Posterior cingulate gyrus (tissue), 11 donors: ENCODE measurements at regions not wholly inside any gene's neighbourhood (a gene's known extent, or its start where the extent isn't known, plus 50 kb on each side); places are given as distances from the start of the nearest gene placed in this dataset.
A peak's percentile ranks its signal among the peaks of the same experiment; 100 is the strongest.

Experiments used
- DNase-seq, 10 donors: peaks; one replicate each; pipeline versions ENCODE4 v3.0.0 to v3.0.0-alpha.2; 2020 to 2021; ENCODE audit warnings: mixed read lengths in 3 of 10
- intact Hi-C: fragments of 100-400 bp; cut with DNase I; formaldehyde crosslinking; loops from one replicate; pipeline ENCODE4 v1.15.1; 2023

- intact Hi-C loops, result no loop called here
- DNase-seq, result no peak
These were observed 632.0 kb upstream of the PIK3C3 start for GRCh38 chr18:41323044-41323443.

GRCh38 chr18:41320100-41320499, 634.9 kb upstream of the PIK3C3 start:
- no peak for DNase-seq
- intact Hi-C loops, result no loop called here

GRCh38 chr18:41315134-41315533, 639.9 kb upstream of the PIK3C3 start:
- intact Hi-C loops, result no loop called here
- DNase-seq, result no peak

GRCh38 chr18:41311571-41312547, 643.2 kb upstream of the PIK3C3 start:
- DNase-seq, result no peak
- intact Hi-C loops, result no loop called here

GRCh38 chr18:41297740-41298139, 657.3 kb upstream of the PIK3C3 start:
- no peak for DNase-seq
- intact Hi-C loops, result no loop called here

- peak in 2 of 10 donors; percentile 7 to 71 for DNase-seq
- intact Hi-C loops, result no loop called here
These were observed 685.7 kb upstream of the PIK3C3 start for GRCh38 chr18:41269294-41269693.

- intact Hi-C loops, result no loop called here
- DNase-seq, result no peak
These were observed 686.8 kb upstream of the PIK3C3 start for GRCh38 chr18:41268271-41268670.

GRCh38 chr18:41266616-41267015, 688.4 kb upstream of the PIK3C3 start:
- DNase-seq, result no peak
- intact Hi-C loops, result no loop called here

- intact Hi-C loops, result no loop called here
- peak in 6 of 10 donors; percentile 17 to 82 (median 34) for DNase-seq
These were observed 688.8 kb upstream of the PIK3C3 start for GRCh38 chr18:41266204-41266603.

GRCh38 chr18:41265047-41265446, 690.0 kb upstream of the PIK3C3 start:
- intact Hi-C loops, result no loop called here
- no peak for DNase-seq

GRCh38 chr18:41263956-41264355, 691.1 kb upstream of the PIK3C3 start:
- no peak for DNase-seq

GRCh38 chr18:41262688-41263087, 692.3 kb upstream of the PIK3C3 start:
- intact Hi-C loops, result no loop called here
- no peak for DNase-seq

More at GRCh38 chr18:41263956-41264355, 691.1 kb upstream of the PIK3C3 start:
- intact Hi-C loops, result no loop called here

GRCh38 chr18:41244591-41245037, 710.4 kb upstream of the PIK3C3 start:
- intact Hi-C loops, result no loop called here
- no peak for DNase-seq

- no peak for DNase-seq
- intact Hi-C loops, result no loop called here
These were observed 717.7 kb upstream of the PIK3C3 start for GRCh38 chr18:41237317-41237716.

GRCh38 chr18:41231681-41232080, 723.4 kb upstream of the PIK3C3 start:
- intact Hi-C loops, result no loop called here
- no peak for DNase-seq

GRCh38 chr18:41227993-41228392, 727.0 kb upstream of the PIK3C3 start:
- intact Hi-C loops, result no loop called here
- no peak for DNase-seq

GRCh38 chr18:41226911-41227310, 728.1 kb upstream of the PIK3C3 start:
- DNase-seq, result no peak

GRCh38 chr18:41226186-41226585, 728.8 kb upstream of the PIK3C3 start:
- no peak for DNase-seq
- intact Hi-C loops, result no loop called here

More at GRCh38 chr18:41226911-41227310, 728.1 kb upstream of the PIK3C3 start:
- intact Hi-C loops, result no loop called here

GRCh38 chr18:41216341-41217003, 738.6 kb upstream of the PIK3C3 start:
- DNase-seq, result no peak
- intact Hi-C loops, result no loop called here

GRCh38 chr18:41207706-41208105, 747.3 kb upstream of the PIK3C3 start:
- intact Hi-C loops, result no loop called here
- no peak for DNase-seq

GRCh38 chr18:41206341-41206830, 748.6 kb upstream of the PIK3C3 start:
- DNase-seq, result no peak
- intact Hi-C loops, result no loop called here
